EH (cell line): ENCODE measurements at regions not wholly inside any gene's neighbourhood (a gene's known extent, or its start where the extent isn't known, plus 50 kb on each side); places are given as distances from the start of the nearest gene placed in this dataset.
"Not testable (repeated sequence)": the region's sequence is repeated elsewhere in the genome, so short reads cannot be mapped to it uniquely, and the experiment has no call there.

Experiments used
- DNase-seq: peaks from one replicate; pipeline ENCODE4 v3.0.0-alpha.2; 2015; ENCODE audit warnings: low read depth

- no peak for DNase-seq
Observed at GRCh38 chr14:81955123-81955522, 421.5 kb upstream of the SEL1L start.

- DNase-seq: no peak
Observed at GRCh38 chr14:81960781-81961180, 427.1 kb upstream of the SEL1L start.

DNA sequence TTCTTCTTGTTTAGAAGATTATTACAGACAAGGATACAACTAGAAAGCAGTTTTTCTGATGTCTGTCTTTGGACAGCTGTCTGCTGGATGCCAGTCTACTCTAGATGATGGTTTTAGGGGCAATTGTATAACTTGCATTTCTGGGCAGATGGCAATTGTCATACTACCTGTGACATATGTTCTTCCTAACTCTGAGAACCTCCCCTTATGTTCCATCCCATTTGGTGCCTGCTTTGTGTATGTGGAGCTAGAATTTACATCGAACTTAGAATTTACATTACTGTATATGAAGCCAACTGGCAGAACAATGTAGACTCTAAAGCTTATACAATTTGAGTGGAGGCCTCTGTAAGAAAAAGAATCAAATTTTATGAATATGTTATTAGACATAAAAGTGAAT lies 430.2 kb upstream of the SEL1L start:
- no peak for DNase-seq

DNA sequence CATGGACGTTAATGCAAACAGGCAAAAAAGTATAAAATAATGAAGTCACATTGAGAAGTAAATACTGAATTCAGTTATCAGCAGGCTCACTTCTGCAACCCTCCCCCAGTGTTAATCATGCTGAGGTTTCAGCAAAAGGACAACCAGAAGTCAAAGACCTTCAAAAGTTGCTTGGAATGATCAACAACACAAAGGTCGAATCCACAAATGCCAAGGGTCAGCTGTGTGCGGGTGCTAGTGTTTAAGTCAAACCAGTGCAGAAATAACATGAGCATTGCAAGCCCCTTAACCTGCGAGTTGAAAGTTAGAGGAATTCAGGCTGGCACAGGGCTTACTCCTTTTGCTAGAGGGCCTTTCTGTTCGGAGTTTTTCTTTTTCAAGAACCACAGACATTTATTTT lies 436.7 kb upstream of the SEL1L start:
- DNase-seq: no peak

DNA sequence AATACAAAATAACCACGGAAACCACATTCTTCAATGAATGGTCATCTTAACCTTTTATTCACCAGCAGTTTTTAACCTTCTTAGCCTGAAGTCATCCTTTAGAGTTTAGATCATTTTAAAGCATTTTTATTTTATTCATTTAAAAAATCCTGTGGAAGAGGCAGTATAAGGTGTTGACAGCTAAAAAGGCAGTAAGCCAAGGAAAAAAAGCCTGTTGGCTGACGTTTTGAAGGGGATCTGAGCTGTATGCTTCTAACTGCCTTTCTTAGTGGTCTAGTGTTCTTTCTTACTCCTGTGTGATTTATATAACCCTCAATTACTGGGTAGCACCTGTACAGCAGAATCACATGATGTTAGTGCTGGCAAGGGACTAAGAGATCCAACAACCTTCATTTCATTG lies 438.3 kb upstream of the SEL1L start:
- no peak for DNase-seq

DNA sequence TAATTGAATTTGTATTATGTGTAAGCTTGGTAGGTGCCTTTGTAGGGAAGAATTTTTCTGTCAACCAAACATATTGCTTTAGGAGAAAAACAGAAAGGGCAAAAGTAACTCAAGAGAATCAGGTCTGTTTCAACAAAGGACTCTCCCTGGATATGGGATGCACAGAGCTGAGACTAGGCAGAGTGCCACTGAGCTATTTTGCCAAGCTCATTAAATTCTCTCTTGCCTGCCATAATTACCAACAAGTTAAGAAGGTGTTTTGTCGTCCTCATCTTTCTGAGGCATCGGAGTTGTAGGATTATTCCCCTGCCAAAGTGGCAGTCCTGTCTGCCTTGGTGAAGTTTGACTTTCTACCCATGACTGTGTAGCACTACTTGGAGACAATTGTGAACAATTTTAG lies 438.9 kb upstream of the SEL1L start:
- no peak for DNase-seq

GRCh38 chr14:81974543-81974942 lies 440.9 kb upstream of the SEL1L start:
- DNase-seq: no peak

DNA sequence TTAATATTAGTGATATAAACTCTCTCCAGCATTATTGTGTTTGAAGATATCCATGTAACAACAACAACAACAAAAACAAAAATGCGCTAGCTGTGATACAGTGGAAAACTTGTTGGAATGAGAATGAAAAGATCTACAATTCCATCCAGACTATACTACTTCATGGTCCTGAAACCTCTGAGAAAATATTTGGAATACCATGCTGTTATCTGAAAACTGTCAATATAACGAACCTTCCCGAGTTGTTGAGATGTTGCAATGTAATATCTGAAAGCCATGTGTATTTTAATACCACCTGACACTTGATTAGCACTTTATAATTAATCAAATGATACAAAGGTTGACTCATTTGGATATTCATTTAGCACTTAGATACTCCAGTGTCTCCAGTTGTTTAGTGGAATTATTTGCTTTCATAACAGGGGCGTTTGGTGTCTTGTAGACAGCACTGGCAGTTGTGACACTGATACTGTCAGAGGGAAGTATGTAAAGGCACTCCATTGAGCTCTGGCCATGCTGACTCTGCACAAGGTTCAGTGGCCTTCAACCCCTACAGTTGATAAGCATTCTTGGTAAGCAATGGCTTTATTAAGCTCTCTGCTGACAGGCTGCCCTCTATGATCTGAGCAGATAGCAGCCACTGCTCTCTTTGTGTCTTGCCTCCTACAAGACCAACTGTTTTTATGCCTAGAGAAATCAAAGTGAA lies 447.1 kb upstream of the SEL1L start:
- no peak for DNase-seq

- DNase-seq: no peak
Observed at GRCh38 chr14:81981307-81981675, 447.6 kb upstream of the SEL1L start.

- no peak for DNase-seq
Observed at GRCh38 chr14:81982046-81982445, 448.4 kb upstream of the SEL1L start.

- no peak for DNase-seq
Observed at GRCh38 chr14:81986005-81986404, 452.4 kb upstream of the SEL1L start.

DNA sequence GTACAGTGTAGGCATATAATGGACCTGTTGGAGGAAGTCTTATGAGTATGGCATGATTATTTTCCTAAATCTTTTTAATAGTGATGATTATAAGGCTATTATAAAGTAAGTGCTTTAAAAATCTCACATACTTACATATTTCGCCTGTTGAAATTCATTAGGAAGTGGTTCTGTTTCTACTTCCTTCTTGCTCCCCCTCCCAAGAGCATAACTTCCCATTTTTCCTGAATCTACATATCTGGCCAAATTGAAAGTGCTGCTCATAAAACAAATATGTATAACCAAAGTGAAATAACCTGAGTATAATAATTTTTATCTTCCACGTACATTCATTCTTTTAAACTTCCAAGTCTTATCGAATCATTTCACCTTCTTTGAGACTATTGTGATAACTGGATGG lies 455.6 kb upstream of the SEL1L start:
- DNase-seq: no peak

DNA sequence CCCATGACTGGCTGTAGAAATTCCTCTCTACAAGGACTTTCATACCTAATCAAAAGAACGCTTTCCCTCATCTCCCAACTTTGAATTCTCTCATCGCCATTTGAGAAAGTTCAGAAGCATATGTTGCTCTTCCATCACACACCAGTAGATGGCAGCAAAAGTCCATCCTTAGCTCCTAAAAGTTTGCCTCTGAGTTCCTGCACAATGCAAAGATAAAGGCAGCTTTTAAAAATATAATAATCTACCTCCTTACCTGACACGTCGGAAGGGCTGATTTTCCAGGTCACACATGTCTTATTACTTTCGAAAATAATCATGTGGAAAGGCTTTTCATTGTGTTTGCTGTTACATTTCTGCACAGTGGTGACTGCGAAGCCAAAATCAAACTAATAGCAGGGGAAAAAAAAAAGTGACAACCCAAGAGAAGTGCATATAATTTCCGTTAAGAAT lies 456.7 kb upstream of the SEL1L start:
- DNase-seq: peak; percentile 42

DNA sequence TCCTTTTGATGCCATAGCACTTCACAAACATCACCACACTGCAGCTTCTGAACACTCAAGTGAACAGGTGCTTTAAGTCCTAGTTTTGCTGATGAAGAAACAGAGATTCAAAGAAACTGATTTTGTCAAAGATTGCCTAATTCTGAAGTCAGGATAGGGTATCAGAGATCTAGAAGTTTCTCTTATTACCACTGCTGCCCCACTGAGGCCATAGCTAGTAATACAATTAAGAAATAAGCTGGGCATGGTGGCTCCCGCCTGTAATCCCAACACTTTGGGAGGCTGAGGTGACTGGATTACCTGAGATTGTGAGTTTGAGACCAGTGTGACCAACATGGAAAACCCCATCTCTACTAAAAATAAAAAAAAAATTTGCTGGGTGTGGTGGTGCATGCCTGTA lies 458.3 kb upstream of the SEL1L start:
- DNase-seq: no peak

DNA sequence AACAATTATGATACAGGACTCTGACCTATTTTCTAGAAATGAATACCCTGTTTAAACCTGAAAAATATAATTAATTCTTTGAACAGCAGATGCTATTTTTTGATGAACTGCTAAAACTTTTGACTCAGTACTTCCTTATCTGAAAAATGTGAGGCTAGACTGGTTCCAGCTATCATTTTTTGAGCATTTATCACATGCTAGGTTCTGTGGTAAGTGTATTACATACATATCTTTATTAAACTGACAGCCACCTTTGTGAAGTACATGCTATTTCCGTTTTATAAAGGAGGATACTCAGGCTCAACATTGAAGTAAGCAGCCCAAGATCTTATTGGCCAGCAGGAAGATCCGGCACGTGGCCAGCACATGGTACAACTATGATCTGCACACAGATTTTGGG lies 459.8 kb upstream of the SEL1L start:
- DNase-seq: no peak

DNA sequence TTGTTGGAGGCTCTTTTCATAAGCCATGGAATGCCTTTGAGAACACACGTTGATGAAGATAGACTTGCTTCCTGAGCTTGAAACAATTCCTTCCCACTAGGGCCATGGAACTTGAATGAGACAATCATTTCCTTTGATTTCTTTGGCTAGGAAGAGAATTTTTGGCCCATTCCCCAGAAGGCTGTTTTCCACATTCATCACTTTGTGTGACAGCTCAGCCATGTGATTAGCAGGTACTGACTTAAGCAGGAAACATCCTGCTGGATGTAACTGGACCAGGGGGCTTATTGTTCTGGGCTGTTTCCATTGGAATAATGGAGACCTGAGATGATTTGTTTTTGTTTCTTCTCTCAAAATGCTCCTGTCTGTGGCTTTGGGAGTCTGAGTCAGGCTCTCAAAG lies 469.8 kb upstream of the SEL1L start:
- DNase-seq: no peak

DNA sequence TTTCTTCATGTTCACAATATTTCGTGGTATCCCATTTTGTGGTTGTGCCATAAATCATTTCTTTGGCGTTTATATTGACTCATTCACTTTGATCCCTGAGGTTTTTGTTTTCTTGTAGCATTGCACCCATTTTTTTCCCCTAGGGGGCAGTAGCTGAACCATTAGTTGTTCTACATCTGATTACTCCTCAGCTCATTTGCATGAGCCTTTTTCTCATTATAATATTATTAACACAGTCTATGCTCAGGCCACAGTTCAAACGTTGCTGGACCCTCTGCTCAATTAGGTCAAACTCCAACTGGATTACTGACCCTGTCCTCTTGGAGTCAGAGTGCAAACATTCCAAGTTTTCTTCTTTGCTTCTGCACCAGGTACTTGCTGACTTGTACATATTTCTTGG lies 475.4 kb upstream of the SEL1L start:
- no peak for DNase-seq

GRCh38 chr14:82009993-82010392 lies 476.3 kb upstream of the SEL1L start:
- no peak for DNase-seq

GRCh38 chr14:82011460-82011859 lies 477.8 kb upstream of the SEL1L start:
- DNase-seq: no peak

GRCh38 chr14:82029038-82029437 lies 495.4 kb upstream of the SEL1L start:
- no peak for DNase-seq

DNA sequence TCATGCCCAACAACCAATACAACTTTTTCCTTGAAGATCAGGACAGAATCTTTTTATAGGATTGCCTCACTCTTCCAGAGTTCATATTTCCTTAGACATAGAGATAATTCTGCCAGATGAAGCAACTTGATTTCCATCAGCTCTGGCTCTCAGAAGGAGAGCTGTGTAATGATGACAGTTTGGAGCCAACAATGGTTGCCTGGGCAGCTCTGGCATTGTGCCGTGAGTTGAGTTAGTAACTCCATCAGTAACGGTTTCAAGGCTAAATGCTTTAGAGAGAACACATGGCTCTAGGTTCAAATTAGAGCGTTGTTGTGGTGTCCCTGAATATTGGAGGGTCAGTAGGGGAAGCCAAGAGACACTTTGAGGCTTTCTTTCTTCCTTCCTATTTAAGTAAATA lies 501.7 kb upstream of the SEL1L start:
- DNase-seq: no peak

- not testable (repeated sequence) for DNase-seq
Observed at GRCh38 chr14:82038066-82038465, 504.4 kb upstream of the SEL1L start.

DNA sequence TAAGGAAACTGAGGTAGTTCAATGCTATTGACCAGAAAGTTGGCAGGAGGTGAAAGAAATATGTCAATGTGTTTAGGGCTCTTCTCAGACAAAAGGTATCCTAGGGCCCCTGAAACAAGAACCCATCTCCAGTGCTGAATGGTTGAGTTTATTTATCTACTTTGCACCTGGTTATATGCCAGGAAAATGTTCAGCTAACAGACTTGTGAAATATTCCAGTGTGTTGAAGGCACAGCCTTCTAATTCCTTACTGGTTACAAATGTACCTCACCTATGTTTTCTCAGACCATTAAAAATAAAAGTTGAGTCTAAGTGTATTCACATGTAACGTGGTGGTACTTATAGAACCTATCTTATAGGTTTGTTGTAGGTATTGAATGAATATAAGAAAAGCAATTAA lies 511.7 kb upstream of the SEL1L start:
- DNase-seq: no peak

GRCh38 chr14:82046512-82047226 lies 513.0 kb upstream of the SEL1L start:
- no peak for DNase-seq
